ENCODE measurements at regions not wholly inside any gene's neighbourhood (a gene's known extent, or its start where the extent isn't known, plus 50 kb on each side); places are given as distances from the start of the nearest gene placed in this dataset.

DNA sequence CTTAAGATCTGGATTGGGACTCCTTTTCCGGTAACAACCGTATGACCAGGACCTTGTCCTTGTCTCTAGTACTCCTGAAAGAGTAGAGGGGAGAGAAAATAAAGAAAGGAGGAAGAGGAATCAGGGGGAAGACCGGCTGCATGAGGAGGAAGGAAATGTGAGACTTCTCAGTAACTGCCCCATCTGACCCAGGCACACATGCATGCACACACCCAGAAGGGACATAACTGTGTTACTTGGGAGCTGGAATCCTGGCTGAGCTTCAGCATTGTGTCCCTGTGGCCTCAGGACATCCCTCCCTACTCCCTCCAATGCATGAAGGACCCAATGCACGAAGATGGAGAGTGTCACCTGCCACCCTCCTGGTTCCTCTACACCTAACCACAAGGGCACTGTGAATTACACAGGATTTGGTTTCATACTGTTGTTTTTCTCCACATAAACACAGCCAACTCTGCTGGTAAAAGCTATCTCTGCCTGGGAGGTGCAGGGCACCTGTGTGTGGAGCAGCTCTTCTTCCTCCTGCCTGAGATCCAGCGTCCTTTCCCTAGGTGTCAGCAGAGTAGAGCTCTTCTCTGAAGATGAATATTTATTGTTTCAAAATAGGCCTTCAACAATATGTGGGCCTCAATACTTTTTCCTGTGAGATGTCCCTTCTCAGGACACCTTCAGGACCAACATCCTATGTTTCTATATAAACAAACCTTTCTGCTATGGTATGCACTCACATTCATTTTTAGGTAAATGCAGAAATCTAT is 574.1 kb upstream of the ID2 start:
- TF ChIP-seq, protein P1, sequence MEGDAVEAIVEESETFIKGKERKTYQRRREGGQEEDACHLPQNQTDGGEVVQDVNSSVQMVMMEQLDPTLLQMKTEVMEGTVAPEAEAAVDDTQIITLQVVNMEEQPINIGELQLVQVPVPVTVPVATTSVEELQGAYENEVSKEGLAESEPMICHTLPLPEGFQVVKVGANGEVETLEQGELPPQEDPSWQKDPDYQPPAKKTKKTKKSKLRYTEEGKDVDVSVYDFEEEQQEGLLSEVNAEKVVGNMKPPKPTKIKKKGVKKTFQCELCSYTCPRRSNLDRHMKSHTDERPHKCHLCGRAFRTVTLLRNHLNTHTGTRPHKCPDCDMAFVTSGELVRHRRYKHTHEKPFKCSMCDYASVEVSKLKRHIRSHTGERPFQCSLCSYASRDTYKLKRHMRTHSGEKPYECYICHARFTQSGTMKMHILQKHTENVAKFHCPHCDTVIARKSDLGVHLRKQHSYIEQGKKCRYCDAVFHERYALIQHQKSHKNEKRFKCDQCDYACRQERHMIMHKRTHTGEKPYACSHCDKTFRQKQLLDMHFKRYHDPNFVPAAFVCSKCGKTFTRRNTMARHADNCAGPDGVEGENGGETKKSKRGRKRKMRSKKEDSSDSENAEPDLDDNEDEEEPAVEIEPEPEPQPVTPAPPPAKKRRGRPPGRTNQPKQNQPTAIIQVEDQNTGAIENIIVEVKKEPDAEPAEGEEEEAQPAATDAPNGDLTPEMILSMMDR (IDR thresholded peaks at IDR 0.05): no peak
- TF ChIP-seq POLR2A (IDR thresholded peaks at IDR 0.05): no peak
